Upper lobe of left lung (tissue), 4 donors: ENCODE measurements at regions not wholly inside any gene's neighbourhood (a gene's known extent, or its start where the extent isn't known, plus 50 kb on each side); places are given as distances from the start of the nearest gene placed in this dataset.

Experiments
- EP300 ChIP-seq, 4 donors: sonication (generic); formaldehyde crosslinking; IDR thresholded peaks; one replicate each; pipeline ENCODE4 v1.5.1; 2017; ENCODE audit warnings: antibody characterized with exemption in 4 of 4, control low read depth in 2 of 4
- POLR2A ChIP-seq, 4 donors: fragments of 450-650 bp; IDR thresholded peaks; one replicate each; pipeline ENCODE4 v1.5.1; 2016 to 2017; ENCODE audit warnings: antibody characterized with exemption in 4 of 4, mild to moderate bottlenecking in 2 of 4
- POLR2AphosphoS5 ChIP-seq, 2 donors: sonication (generic); formaldehyde crosslinking; IDR thresholded peaks; one replicate each; pipeline ENCODE4 v1.5.1; 2017; ENCODE audit warnings: antibody characterized with exemption in 2 of 2

DNA sequence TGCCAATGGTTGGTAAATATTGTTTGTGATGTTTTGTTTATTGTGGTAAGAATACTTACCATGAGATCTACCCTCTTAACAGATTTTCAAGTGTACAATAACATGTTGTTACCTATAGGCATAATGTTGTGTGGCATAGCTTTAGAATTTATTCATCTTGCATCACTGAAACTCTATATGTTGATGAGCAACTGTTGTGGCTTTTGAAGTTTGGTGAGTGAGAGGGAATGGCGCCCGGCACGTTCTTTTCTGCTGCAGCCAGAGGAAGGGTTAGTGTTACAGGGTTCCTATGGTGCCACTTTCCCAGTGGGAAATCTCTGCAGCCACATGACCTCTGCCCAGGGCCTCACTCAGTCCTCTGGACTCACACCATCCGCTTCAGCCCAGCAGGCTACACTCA is 342.5 kb upstream of the ADGRL2 start:
- no peak for TF ChIP-seq POLR2AphosphoS5 (IDR thresholded peaks at IDR 0.05)
- TF ChIP-seq POLR2A (IDR thresholded peaks at IDR 0.05): no peak
- no peak for TF ChIP-seq EP300 (IDR thresholded peaks at IDR 0.05)
